GM11168 (cell line): ENCODE measurements at regions not wholly inside any gene's neighbourhood (a gene's known extent, or its start where the extent isn't known, plus 50 kb on each side); places are given as distances from the start of the nearest gene placed in this dataset.

Experiments used
- in situ Hi-C: fragments of 300-500 bp; cut with MboI; formaldehyde crosslinking; loops from one replicate; pipeline ENCODE4 v1.12.0; 2022; ENCODE audit warnings: low sequenced_read_pairs; ENCODE audit not compliant: unreplicated experiment

DNA sequence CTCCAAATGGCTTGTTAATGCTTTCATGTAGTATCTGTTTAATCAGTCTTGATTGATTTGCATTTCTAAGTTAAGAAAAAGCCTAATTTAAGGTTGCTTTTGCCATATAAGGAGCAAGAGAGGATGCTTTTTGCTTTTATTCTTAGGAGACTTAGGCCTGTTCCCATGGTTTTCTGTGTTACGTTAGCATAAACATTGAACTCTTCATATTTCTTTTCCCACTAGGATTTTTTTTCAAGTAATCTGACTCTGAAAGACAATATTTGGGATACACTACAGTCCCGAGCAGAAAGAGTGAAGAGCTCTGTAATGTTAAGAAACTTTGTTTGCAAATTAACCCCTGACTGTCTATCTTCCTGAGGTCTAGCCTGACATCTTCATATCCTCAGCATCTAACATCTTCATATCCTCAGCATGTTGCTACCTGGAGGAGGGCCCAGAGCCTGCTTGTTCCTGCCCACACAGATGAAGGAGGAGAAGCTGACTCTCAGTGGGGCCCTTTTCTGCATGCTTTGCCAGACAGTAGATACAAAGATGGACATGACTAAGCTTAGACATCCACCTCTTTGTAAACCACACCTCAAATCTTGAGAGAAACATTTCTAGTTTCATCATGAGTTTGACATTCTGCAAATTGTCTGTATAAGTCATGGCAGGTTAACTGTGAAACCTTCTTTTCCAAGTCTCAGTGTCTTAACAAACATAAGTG, 86.2 kb upstream of the COL6A5 start:
- in situ Hi-C loops: no loop called here

DNA sequence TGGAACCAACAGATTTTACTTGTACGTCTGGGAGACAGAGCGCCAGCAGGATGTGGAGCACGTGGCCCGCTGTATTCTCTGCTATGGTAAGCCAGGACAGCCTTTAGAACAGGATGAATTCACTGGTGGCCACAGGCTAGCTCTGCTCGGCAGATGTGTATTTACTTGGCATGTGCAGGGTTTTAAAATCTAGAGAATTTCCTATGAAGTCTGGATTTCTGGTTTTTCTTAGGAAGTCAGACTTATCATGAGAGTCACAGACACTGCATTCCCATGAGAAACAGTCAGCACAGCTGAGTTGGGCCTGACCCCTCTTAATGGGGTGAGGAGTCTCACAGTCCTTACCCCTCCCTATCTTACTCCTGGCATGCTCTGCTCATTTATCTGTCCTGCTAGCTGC, 84.6 kb upstream of the COL6A5 start:
- in situ Hi-C loops: no loop called here

DNA sequence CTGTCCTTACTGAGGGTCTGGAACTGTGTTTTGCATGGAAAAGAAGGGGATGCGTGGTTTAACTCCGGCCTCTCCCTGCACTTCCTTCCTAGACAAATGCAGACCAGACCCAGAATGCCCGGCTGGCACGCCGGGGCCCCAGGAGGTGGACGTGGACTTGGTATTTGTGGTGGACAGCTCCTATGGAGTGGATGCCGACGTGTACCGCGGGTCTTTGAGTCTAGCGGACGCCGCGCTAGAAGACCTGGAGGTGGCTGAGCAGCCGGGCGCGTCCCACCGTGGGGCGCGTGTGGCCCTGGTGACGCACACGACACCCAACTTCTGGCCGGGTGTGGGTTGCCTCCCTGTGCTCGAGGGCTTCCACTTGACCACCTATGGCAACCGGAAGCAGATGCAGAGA, 81.8 kb upstream of the COL6A5 start:
- in situ Hi-C loops: no loop called here

DNA sequence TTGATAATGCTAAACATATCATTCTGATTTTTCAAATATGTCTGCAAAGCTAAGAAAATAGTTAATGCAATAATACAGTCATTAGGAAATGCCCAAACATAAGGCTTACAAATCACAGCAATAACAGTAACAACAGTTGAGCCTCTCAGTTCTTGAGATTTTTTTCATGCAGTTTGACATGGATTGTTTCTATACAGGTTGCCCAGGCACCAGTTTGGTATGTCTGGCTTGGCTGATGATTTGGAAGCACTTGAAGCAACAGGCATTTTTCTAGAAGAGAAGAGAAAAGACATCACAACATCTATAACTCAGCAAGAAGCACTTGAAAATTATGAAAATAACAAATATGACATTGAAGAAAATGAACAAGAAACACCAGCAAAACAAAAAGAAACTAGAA, 78.7 kb upstream of the COL6A5 start:
- in situ Hi-C loops: no loop called here

DNA sequence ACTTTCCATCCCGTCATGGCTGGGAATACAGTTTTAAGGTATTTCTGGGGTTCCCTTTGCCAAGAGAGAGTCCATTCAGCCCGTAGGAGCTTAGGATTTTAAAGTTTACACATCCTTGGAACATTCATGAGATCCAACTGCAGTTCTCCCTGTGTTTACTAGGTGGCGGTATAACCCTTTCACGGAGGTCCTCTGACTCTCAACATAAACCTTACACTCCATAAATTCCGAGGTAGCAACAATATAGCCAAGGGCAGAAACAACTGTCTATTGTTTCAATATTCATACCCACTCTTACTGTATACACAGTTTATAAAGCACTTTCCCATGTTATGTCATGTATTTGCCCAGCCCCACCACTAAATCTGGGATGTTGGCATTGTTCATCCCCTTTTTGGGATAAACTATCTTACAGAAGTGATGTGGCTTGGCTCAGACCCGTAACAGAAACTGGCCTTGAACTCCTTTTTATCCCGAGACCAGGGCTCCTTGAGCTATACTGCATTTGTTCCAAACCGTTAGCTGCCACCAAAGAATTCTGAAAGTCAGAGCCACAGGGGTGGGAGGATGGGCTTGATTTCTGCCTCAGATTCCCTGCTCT, 69.2 kb upstream of the COL6A5 start:
- in situ Hi-C loops: loop anchor here (10.0 kb wide), 1 partner anchor 268 kb away; no protein-coding TSS in a partner anchor

DNA sequence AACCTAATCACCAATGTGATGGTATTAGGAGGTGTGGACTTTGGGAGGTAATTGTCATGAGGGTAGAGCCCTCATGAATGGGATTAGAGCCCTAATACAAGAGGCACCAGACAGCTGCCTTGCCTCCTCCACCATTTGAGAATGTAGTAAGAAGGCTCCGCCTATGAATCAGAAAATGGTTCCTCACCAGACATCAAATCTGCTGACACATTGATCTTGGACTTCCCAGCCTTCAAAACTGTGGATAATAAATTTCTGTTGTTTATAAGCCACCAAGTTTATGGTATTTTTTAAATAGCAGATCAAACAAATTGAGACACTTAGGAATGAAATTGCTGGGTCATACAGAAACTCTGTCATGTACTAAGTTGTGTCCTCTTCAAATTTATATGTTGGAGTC, 56.8 kb upstream of the COL6A5 start:
- in situ Hi-C loops: no loop called here

DNA sequence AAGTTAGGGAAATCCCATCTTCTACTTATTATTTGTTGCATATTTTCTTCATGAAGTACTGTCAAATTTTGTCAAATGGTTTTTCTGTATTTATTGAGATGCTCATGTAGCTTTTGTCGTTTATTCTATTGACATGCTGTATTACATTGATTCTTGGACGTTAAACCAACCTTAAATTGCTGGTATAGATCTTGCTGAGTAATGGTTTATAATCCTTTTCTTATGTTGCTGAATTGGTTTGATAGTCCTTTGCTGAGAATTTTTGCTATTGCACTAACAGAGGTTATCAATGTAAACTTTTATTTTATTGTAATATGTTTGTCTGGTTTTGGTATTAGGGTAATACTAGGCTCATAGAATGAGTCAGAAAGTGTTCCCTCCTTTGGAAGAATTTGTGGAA, 54.3 kb upstream of the COL6A5 start:
- in situ Hi-C loops: no loop called here

DNA sequence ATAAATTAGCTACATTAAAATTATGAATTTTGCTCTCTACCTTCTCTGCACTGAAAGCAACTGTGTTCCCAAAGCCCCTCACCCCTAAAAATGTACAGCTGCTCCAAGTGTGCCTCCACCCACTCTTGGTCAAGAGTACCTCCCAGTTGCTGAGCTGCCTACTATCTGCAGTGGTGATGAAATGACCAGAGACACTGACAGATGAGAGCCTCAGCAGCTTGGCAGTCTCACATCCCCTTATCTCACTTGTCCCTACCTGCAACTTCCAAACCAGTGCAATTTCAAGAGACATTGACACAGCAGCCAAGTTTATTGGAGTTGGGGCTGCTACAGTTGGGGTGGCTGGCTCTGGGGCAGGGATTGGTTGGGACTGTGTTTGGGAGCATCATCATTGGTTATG, 52.2 kb upstream of the COL6A5 start:
- in situ Hi-C loops: no loop called here
